ENCODE measurements at regions not wholly inside any gene's neighbourhood (a gene's known extent, or its start where the extent isn't known, plus 50 kb on each side); places are given as distances from the start of the nearest gene placed in this dataset.

DNA sequence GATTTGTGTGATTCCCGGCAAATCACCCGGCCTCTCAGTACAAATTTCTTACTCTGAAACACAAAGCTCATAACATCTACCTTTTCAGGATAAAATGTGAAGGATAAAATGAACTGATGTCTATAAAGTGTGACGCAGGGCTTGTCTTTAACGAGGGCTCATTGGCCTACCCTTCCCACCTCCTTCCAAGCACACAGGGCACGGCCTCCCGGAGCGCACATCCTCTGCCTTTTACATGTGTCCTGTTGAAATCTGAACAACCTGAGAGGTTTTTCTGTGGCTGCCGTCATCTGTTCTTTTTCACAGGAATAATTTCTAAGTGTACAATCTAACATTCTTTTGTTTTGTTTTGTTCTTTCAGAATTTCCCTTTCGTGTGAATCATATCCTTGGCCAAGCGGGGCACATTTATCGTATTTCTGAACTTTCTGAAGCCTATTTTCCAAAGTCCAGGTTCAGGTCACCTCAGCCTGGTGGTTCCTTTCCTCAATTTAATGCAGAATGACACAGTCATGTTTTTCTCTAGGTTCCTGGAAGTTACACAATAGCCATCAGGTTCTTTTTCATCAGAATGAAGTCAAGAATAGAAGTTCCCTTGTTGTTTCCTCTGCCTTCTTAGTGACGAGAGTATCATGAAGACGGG, 53.1 kb upstream of the SPRY1 start:
- no peak for TF ChIP-seq MAX (IDR thresholded peaks at IDR 0.05; ENCODE audit: low read depth)
- no peak for TF ChIP-seq CTCF (IDR thresholded peaks at IDR 0.05)
- TF ChIP-seq SMC3 (IDR thresholded peaks at IDR 0.05; ENCODE audit: low read depth, low read length): no peak
- no peak for TF ChIP-seq MEF2A (IDR thresholded peaks at IDR 0.05; ENCODE audit: borderline replicate concordance, low read depth)
- no peak for TF ChIP-seq GABPA (IDR thresholded peaks at IDR 0.05; ENCODE audit: low read depth)
- no peak for TF ChIP-seq EZH2phosphoT487 (IDR thresholded peaks at IDR 0.05; ENCODE audit: borderline replicate concordance, low read depth)
- TF ChIP-seq, protein P1, sequence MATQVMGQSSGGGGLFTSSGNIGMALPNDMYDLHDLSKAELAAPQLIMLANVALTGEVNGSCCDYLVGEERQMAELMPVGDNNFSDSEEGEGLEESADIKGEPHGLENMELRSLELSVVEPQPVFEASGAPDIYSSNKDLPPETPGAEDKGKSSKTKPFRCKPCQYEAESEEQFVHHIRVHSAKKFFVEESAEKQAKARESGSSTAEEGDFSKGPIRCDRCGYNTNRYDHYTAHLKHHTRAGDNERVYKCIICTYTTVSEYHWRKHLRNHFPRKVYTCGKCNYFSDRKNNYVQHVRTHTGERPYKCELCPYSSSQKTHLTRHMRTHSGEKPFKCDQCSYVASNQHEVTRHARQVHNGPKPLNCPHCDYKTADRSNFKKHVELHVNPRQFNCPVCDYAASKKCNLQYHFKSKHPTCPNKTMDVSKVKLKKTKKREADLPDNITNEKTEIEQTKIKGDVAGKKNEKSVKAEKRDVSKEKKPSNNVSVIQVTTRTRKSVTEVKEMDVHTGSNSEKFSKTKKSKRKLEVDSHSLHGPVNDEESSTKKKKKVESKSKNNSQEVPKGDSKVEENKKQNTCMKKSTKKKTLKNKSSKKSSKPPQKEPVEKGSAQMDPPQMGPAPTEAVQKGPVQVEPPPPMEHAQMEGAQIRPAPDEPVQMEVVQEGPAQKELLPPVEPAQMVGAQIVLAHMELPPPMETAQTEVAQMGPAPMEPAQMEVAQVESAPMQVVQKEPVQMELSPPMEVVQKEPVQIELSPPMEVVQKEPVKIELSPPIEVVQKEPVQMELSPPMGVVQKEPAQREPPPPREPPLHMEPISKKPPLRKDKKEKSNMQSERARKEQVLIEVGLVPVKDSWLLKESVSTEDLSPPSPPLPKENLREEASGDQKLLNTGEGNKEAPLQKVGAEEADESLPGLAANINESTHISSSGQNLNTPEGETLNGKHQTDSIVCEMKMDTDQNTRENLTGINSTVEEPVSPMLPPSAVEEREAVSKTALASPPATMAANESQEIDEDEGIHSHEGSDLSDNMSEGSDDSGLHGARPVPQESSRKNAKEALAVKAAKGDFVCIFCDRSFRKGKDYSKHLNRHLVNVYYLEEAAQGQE (IDR thresholded peaks at IDR 0.05; ENCODE audit: low read depth, low read length): no peak
- TF ChIP-seq IRF3 (IDR thresholded peaks at IDR 0.05; ENCODE audit: low read depth, low read length): no peak
- TF ChIP-seq POLR2AphosphoS5 (IDR thresholded peaks at IDR 0.05; ENCODE audit: low read depth, low read length): no peak
- no peak for TF ChIP-seq RXRA (IDR thresholded peaks at IDR 0.05; ENCODE audit: borderline replicate concordance, low read depth)

Measured in SK-N-SH (cell line).